Fibroblast of skin of right quadriceps (primary cell): ENCODE measurements at regions not wholly inside any gene's neighbourhood (a gene's known extent, or its start where the extent isn't known, plus 50 kb on each side); places are given as distances from the start of the nearest gene placed in this dataset.
"Not testable (repeated sequence)": the region's sequence is repeated elsewhere in the genome, so short reads cannot be mapped to it uniquely, and the experiment has no call there.

Experiments used
- DNase-seq: peaks from one replicate; pipeline ENCODE4 v3.0.0-alpha.2; 2013

DNA sequence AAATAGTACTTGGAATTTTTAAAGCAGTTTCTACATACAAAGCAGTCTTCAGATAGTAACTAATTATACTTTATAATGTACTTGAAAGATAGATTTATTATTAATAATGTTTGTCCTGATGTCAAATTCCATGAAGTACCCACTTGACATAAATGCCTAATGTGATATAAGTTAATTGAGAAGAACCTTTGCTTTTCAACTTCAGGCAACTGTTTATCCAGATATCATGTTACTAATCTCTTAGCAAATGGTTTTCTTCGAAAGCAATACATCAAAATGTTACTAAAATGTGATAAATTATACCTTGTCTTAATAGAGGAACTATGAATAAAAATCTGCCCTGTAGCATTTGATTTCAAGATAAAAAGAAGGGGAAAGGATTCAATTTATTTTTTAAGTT, 146.8 kb upstream of the FBXL17 start:
- no peak for DNase-seq

DNA sequence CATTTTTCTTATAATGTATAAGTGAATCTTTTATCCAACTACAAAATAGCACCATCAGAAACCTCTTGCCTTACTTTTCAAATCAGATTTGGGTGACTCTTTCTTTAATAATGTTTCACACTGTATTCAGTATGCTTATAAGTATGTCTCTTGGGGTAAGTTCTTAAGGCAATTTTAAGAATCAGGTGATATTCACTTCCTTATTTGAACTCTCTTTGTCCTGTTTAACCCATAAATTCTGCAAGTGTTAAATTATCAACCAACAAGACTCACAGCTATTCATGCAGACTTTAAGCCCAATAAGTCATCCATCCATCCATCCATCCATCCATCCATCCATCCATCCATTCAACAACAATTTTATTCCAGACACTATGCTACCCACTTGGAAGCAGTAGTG, 142.7 kb upstream of the FBXL17 start:
- no peak for DNase-seq

DNA sequence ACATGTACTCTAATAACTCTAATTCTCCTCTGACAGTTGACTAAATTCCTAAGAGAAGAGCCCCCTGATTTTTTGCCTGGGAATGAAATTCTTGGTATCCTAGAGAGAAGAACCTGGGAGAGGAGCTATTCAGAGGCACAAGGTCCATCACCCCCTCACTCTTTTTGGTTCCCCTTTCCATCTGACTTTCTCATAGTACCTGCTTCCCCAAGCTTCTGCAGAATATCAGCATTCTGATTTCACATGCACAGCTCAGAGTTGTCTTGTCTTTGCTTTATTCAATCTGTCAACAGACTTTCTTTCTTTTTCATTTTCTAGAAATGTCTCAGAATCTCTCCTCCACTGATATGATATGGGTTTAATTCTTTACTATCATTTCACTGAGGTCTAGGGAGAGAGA, 141.5 kb upstream of the FBXL17 start:
- DNase-seq = no peak

DNA sequence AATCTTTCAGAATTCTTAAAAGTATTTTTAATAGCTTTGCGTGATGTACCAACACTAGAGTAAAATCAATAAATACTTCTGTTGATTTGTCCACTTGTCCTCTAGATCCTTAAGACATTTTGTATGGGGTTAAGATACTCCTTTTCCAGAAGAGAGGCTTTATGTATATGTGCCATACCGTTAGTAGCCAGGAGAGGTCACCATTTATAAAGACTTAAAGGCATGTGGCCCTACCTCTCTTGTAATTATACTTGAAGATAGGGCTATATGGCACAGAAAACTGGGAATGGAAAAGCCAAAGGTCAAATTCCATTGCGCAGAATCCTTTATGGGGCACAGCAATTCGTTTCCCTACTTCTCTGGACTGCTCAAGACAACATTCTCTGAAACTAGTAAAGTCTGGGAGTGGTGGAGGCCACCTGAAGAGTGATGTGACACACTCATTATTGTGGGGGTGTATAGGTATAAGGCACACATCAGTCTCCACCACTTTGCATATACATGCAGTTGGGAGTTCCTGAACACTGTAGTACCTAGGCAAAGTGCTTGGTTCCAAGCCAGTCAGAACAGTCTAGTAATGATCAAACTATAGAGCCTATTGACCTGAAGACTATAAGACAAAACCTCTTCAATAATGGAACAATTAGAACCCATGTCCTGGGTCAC, 140.1 kb upstream of the FBXL17 start:
- DNase-seq = peak; percentile 68

DNA sequence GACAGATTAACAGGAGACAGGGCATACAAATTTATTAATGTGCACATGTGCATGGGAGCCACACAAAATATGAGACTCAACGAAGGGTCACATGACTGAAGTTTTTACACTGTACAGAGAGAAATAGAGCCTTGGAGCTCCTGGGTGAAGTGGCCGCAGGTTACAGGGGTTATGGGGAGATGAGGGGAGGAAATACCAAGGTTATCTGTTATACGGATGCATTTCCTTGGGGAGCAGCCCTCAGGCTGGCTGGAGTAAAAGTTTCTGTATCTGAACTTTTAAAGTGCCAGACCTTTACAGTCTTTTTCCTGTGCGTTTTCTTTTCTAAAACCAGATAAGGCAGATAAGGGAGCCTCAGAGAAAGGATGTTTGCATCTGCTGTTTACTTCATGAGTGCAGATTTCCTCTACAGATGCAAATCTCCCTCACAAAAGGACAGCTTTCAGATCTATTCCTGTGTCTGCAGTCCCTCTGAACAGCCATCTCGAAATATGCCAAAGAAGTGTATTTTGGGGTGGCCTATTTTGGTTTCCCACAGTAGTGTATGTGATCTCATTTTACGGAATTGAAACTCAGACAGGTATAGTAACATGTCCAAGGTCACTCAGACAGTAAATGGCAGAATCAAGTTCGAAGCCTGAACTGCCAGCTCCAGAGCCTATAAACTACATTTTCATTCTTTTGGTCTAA, 139.3 kb upstream of the FBXL17 start:
- DNase-seq = no peak

DNA sequence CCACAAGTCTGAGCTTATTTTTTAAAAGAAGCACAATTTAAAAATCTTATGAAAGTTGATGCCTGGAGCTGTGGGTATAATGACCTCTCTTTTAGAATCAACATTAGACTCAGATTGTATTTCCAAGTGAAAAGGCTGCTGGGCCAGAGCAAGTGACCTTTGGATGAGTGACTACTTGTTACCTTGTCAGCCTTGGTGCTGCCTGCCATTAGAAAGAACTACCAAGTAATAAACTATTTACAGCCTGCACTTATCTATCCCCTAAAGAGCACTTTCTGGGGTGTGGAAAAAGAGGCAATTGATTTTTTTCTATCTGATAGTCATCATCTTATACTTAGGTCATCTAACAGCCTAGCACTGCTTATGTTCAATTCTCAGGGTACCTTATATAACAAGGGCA, 134.9 kb upstream of the FBXL17 start:
- no peak for DNase-seq

DNA sequence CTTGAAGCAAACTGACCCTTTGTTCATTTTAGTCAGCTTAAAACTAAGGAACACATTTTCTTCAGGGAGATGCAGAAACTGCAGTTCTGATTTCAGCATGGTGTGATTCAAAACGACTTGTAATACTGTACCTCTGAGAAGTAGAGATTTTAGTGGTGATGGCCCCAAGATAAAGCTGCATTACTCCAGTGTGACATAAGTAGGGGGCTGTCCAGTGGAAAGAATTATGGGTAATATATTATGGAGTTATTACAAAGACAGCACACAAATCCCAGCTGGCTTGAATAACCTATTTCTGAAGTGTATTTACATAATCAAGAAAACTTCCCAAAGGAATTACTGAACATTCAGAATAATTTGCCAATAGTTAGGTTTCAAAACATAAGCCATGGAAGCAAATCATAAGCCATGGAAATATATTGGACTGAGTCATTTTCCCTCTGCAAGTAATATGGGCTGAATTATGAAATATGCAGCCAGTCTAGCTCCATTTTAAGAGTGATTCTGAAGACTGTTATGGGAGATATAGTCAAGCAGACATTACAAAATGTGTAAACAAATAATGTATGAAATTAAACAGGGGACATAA, 133.7 kb upstream of the FBXL17 start:
- peak; percentile 17 for DNase-seq

DNA sequence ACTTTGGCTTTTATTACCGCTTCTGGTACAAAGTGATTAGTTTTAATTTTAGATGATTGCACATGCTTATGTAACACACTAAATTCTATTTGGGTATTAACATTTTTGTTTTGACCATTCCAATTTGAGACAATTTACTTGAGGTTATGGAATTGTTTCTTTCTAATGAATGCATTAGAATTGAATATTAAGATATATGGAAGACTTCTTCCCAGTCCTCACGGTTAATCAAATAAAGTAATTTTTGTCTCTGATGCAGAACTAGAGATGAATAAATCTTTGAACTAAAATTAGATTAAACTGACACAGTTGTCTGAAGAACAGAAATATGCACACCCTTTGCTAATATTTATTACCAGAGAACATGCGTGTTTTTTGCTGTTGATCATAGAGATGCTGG, 127.1 kb upstream of the FBXL17 start:
- no peak for DNase-seq

DNA sequence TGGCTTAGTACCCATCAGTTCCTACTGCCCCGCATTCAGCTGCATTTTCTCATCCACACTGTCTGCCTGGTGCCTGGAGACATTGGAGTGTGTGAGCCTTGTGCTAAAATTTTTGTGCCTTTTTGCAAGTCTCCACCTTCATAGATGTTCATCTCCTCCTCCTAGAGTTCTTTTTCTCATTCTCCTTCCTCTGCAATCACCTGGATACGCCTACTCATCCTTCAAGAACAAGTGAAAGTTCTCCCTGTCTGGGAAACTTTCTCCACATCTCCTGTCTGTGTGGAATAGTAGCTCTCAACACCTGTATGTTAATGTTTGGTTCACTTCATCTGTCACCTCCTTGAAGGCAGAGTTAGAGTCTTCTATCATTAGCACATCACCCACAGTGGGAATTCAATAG, 125.7 kb upstream of the FBXL17 start:
- DNase-seq = no peak

DNA sequence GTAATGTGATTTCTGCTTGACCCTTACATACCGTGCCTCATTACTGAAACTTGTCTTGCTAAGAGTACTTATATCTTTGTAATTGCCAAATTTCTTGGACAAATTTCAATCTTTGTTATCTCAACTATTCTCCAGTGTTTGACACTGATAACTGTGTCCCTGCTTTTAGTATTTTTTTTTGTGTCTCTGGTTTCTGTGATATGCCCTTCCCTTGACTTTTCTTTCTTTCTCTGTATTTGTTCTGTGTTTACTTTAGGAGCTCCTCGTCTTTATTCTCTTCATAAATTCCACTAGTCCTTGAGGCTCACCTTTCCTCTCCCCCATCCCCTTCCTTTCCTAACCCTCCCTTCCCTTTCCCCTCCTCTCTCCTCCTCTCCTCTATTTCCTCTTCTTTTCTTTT, 123.7 kb upstream of the FBXL17 start:
- DNase-seq = no peak

DNA sequence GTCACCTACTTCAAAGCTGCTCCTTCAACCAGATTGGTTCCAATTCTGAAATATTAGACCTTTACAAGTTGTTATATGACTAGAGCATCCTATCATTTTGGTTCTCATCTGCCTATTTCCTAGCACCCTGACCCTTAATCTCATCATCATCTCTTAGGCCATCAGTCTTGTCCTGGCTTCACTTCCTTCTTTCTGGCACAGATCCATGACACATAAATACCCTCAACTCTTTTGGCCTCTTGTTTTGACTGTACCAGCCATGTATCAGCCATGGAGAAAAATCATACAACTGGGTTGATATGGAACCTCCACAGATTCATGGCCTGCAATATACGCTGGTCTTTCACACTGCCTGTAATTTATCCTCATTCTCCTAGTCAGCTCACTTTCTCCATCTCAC, 123.1 kb upstream of the FBXL17 start:
- no peak for DNase-seq

DNA sequence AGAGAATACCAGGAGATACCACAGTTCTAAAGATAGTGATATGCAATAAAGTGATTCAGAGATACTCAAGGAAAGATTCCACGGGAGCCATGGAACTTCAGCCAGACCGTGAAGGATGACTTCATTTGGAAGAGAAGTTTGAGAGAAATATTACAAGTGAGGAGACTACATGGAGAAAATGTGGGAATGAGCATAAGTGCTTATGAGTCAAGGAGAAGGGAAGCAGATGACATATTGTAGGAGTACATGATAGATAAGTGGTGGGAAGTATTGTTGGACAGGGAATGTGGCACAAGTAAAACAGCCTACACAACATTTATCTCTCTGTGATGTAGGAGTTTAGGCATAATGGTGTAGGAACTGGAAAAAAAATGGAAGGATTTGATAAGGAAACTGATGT, 122.1 kb upstream of the FBXL17 start:
- DNase-seq = no peak

DNA sequence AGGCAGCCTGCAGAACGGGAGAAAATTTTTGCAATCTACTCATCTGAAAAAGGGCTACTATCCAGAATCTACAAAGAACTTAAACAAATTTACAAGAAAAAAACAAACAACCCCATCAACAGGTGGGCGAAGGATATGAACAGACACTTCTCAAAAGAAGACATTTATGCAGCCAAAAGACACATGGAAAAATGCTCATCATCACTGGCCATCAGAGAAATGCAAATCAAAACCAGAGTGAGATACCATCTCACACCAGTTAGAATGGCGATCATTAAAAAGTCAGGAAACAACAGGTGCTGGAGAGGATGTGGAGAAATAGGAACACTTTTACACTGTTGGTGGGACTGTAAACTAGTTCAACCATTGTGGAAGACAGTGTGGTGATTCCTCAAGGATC, 113.7 kb upstream of the FBXL17 start:
- not testable (repeated sequence) for DNase-seq

DNA sequence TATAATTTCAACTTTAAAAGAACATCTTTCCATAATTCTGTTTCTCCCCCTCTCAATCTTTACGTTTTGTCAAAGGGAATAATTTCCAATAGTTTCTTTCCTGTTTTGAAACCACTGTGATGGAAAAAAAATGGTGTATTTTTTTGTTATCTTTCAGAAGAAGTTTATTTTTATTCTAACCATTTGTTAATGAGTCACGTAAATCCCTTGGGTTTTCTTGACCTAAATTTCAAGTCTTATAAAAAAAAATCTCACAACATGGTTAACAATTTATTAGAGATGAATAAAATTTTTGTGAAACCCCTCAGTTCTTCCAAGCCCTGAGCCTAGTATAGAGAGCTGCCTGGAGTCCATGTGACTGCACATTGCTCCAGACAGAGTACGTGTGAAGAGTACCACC, 106.1 kb upstream of the FBXL17 start:
- DNase-seq = no peak

DNA sequence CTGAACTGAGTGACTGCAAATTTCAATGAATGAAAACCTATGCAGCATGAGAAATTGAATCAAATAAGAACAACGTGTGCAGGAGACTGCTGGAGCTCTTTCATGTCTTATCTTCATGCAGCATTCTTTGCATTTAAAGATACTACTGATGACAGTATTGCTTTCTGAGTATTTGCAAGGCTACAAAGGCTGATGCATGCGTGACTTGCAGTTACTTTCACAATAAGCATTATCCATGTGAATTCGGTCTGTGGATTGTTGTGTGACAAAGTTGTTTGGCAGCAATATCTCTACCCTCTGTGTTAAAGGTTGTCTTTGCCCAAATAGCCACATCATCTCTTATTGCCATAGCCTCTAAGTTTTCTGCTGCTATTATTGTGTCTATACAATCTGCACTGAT, 102.1 kb upstream of the FBXL17 start:
- DNase-seq = no peak

DNA sequence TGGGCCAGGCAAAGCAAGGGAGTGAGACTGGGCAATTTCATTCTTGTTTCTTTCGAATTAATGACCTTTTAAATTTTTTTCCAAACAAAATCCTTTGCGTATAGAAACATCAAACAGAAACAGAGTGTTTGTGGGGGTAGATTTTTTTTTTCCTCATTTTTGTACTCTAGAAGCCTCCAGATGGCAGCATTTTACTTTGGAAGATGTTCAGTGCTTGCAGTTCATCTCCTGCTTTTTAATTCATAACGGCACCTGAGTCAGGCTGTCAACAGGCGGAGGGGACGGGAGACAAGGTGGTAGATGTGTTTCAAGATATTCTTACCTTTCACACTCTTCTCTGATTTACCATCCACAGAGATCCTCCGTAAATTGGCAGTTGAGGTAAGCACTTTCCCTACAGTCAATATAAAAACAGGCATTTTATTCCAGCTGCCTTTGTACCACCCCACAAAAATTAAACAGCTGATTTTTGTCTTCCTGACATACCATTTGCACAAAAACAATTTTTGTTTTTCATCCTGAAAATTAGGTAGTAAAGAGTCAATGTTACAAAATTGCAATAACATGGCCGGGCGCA, 99.5 kb upstream of the FBXL17 start:
- peak; percentile 31 for DNase-seq

DNA sequence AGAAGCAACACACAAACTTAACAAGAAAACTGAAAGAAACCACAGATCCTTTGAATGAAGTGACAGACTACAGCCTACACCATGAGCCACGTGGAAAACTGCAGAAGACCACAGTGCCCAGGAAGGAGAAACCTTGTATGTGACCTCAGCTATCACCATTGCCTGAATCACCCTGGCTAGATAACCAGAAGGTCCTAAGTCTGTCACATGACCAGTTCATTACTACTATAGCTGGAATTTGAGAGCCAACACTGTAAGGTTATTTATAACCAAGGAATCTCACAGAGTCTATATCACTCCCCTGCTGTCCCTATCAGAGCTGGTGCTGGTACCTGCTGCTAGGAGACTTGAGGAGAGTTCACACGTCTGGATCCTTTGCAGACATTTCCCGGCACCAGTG, 90.3 kb upstream of the FBXL17 start:
- peak; percentile 10 for DNase-seq

DNA sequence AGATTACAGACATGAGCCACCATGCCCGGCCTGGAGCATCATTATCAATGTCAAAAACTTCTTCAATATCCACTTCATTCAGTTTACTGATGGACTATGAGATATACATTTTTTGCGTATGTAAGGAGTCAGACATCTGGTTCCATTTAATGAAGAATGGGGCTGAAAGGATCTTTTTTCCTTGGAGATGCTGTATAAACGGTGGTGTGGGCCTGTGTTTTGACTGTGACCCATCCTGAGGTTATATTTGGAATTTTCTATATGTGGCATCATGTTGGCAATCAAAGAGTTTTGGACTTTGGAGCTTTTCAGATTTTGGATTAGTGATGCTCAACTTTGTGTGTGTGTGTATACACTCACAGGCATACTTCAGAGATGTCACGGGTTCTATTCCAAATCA, 85.7 kb upstream of the FBXL17 start:
- peak; percentile 61 for DNase-seq

DNA sequence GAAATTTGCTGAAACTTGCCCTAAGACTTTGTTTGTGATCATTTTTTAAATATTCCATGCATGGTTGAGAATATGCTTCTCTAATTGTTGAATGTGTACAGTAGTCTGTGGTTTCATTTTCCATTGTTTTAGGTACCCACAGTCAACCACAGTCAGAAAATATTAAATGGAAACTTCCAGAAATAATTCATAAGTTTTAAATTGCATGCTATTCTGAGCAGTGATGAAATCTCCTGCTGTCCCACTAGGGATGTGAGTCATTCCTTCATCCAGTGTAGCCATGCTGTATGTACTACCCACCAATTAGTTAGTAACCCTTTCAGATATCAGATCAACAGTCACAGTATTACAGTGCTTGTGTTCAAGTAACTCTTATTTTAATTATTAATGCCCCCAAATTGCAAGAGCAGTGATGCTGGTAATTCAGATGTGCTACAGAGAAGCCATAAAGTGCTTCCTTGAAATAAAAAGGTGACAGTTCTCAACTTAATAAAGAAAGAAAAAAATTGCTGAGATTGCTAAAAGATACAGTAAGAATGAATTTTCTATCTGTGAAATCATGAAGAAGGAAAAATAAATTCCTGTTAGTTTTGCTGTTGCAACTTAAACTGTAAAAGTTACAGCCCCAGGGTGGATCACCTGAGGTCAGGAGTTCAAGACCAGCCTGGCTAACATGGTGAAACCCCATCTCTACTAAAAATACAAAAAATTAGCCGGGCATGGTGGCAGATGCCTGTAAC, 79.9 kb upstream of the FBXL17 start:
- DNase-seq = peak; percentile 78

DNA sequence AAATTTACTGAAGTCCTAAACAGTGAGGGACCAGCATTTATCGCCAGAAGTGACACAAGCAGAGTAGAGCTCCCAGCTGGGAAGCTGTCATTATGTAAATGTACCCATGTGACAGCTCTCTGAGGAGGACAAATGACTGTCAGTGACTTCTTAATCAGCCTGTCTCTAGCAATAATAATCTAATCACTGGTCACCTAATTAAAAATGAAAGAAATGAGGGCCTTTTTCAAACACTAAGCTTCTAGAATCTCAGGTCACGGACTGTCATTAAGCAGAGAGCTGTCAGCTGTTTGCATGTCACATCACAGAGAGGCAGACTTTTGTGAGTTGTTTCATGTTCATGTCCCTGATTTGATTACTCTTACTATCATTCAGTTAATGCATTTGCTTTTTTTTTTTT, 77.9 kb upstream of the FBXL17 start:
- DNase-seq = no peak

DNA sequence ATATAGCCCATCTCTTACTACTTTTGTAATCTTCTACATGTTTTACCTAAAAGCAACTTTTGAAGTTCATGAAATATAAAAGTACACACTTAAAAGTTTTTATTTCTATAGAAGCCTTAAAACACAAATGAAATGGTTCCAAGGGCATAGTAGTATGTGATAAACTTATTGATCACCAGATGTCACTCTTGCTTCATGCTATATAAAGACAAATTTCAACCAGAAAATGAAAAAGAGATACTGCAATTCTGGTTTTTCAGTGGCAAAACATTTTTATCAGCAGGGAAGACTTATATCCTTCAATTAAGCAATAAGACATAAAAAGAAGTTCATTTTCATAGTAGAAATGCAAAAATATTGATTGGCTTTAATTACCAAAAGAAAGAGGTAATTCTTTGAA, 69.4 kb upstream of the FBXL17 start:
- DNase-seq = no peak

DNA sequence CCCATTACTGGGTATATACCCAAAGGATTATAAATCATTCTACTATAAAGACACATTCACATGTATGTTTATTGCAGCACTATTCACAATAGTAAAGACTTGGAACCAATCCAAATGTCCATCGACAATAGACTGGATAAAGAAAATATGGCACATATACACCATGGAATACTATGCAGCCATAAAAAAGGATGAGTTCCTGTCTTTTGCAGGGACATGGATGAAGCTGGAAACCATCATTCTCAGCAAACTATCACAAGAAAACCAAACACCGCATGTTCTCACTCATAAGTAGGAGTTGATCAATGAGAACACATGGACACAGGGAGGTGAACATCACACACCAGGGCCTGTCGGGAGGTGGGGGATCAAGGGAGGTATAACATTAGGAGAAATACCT, 62.2 kb upstream of the FBXL17 start:
- DNase-seq = not testable (repeated sequence)

DNA sequence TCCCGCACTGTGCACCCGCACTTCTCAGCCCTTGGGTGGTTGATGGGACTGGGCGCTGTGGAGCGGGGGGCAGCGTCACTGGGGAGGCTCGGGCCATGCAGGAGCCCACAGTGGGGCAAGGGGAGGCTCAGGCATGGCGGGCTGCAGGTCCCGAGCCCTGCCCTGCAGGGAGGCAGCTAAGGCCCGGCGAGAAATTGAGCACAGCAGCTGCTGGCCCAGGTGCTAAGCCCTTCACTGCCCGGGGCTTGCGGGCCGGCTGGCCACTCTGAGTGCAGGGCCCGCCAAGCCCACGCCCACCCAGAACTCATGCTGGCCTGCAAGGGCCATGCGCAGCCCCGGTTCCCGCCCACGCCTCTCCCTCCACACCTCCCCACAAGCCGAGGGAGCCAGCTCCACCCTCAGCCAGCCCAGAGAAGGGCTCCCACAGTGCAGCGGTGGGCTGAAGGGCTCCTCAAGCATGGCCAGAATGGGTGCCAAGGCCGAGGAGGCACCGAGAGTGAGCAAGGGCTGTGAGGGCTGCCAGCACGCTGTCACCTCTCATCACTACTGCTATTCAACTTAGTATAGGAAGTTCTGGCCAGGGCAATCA, 60.3 kb upstream of the FBXL17 start:
- DNase-seq = not testable (repeated sequence)
